Upper lobe of left lung (tissue), 4 donors: ENCODE measurements at regions not wholly inside any gene's neighbourhood (a gene's known extent, or its start where the extent isn't known, plus 50 kb on each side); places are given as distances from the start of the nearest gene placed in this dataset.

Experiments
- POLR2A ChIP-seq, 4 donors: fragments of 450-650 bp; IDR thresholded peaks; one replicate each; pipeline ENCODE4 v1.5.1; 2016 to 2017; ENCODE audit warnings: antibody characterized with exemption in 4 of 4, mild to moderate bottlenecking in 2 of 4
- POLR2AphosphoS5 ChIP-seq, 2 donors: sonication (generic); formaldehyde crosslinking; IDR thresholded peaks; one replicate each; pipeline ENCODE4 v1.5.1; 2017; ENCODE audit warnings: antibody characterized with exemption in 2 of 2
- TF ChIP-seq, protein P1 (sequence below), 6 experiments: fragments of 450-650 bp in 4 of 6; fragments of 200-600 bp in 2 of 6; sonication (generic) in 2 of 6; IDR thresholded peaks; one replicate each; pipeline ENCODE4 v1.5.1; 2016 to 2019; ENCODE audit warnings: antibody characterized with exemption in 6 of 6

DNA sequence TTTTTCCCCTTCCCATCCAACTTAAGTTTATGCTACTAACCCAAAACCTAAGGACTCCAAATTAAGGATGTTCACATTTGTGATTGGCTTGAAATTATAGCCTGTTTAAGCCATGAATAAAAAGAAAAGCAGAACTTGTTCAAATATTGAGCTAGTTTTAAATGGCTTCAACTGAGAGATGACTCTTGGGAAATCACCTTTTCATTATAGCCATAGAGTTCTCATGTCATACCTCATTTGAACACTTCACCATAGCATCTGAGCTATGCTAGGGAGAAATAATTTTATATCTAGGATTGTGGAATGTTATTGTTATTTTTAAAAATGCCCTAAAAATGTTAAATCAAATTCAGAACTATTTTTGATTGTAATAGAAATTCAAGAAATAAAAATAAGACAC is 409.2 kb upstream of the RARB start:
- TF ChIP-seq, protein P1, sequence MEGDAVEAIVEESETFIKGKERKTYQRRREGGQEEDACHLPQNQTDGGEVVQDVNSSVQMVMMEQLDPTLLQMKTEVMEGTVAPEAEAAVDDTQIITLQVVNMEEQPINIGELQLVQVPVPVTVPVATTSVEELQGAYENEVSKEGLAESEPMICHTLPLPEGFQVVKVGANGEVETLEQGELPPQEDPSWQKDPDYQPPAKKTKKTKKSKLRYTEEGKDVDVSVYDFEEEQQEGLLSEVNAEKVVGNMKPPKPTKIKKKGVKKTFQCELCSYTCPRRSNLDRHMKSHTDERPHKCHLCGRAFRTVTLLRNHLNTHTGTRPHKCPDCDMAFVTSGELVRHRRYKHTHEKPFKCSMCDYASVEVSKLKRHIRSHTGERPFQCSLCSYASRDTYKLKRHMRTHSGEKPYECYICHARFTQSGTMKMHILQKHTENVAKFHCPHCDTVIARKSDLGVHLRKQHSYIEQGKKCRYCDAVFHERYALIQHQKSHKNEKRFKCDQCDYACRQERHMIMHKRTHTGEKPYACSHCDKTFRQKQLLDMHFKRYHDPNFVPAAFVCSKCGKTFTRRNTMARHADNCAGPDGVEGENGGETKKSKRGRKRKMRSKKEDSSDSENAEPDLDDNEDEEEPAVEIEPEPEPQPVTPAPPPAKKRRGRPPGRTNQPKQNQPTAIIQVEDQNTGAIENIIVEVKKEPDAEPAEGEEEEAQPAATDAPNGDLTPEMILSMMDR (IDR thresholded peaks at IDR 0.05), result no peak
- TF ChIP-seq POLR2A (IDR thresholded peaks at IDR 0.05) (no peak), POLR2AphosphoS5 (IDR thresholded peaks at IDR 0.05) (no peak)
